BJ (cell line): ENCODE measurements at regions not wholly inside any gene's neighbourhood (a gene's known extent, or its start where the extent isn't known, plus 50 kb on each side); places are given as distances from the start of the nearest gene placed in this dataset.

Source experiments
- CTCF ChIA-PET: fragments of 350-600 bp; formaldehyde crosslinking; extraction: SDS; loops from one replicate; lab custom pipeline; 2021; ENCODE audit warnings: antibody characterized with exemption, inconsistent platforms; lab: Yijun Ruan, JAX
- POLR2A ChIA-PET: fragments of 300-600 bp; sonication (Branson Sonifier 250); formaldehyde crosslinking; extraction: SDS; loops from one replicate; lab custom pipeline; 2021; ENCODE audit warnings: antibody characterized with exemption; lab: Charles Lee
- DNase-seq: peaks from one replicate; pipeline ENCODE4 v3.0.0-alpha.2; 2011; ENCODE audit warnings: low read depth
- H3K27me3 ChIP-seq: 2 replicates; pipeline ENCODE4 v1.6.0; 2011; ENCODE audit warnings: low read length; ENCODE audit not compliant: control insufficient read depth, insufficient read depth
- H3K36me3 ChIP-seq: 2 replicates; pipeline ENCODE4 v1.5.1; 2011; ENCODE audit warnings: low read length; ENCODE audit not compliant: control insufficient read depth, insufficient read depth
- H3K4me3 ChIP-seq: 2 replicates; pipeline ENCODE4 v1.5.1; 2011; ENCODE audit warnings: low read depth, mild to moderate bottlenecking, control low read depth, low read length
- TF ChIP-seq, protein P1 (sequence below): IDR thresholded peaks from 2 replicates; pipeline ENCODE4 v1.5.1; 2011; ENCODE audit warnings: low read depth, mild to moderate bottlenecking, control low read depth, inconsistent platforms, low read length, moderate library complexity; ENCODE audit not compliant: insufficient read depth

DNA sequence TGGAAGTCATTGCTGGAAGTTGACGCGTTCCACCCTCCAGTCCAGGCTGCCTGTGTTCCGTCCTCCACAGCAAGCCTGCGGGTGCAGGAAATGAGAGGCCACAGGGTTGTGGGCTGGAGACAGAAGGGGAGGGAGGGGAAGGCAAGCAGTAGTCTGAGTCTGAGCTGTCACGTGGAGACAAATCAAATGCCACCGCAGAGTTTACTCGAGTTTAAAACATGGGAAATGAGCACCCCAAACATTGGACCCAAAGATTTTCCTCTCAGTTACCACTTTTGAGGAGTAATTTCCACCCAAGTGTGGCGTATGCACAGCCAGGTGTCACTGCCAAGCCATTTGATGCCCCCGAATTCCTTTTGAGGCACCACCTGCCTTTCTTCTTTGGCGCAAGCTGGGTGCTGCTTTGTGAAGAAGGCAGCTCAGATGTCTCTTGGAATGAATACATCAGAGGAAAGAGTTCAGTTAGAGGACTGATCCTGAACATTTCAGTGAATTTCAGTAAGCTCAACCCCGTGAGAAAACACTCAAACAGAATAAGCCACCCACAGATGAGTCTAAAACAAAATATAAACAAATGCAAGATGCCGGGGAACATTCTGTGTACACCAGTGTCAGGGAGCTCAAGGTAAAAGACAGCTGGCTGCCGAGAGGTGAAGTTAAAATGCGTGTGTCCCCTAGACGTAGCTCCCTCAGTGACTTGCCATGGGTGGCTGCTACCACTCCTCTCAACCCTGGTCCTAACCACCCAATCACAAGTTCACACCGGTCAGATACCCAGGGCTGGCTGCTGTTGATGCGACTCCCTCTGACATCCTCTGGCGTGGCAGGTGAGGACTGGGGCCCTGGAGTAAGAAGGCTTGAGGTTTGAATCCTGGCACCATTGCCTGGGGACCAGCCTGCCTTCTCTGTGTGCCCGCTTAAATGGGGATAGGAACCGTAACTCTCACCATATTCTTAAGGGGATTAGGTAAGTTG is 203.8 kb downstream of the UACA start:
- Histone ChIP-seq H3K27me3 (peaks cover 27% of the 10 kb centered on the region), H3K36me3 (no peaks in the 10 kb centered on the region), H3K4me3 (no peak overlapping the region)
- POLR2A ChIA-PET = no interaction called here
- DNase-seq = no peak
- CTCF ChIA-PET = interaction anchor here (0.6 to 1.1 kb wide), 2 partner anchors 9 to 184 kb away, joined by 3 to 6 read pairs; no protein-coding TSS in a partner anchor
- TF ChIP-seq, protein P1, sequence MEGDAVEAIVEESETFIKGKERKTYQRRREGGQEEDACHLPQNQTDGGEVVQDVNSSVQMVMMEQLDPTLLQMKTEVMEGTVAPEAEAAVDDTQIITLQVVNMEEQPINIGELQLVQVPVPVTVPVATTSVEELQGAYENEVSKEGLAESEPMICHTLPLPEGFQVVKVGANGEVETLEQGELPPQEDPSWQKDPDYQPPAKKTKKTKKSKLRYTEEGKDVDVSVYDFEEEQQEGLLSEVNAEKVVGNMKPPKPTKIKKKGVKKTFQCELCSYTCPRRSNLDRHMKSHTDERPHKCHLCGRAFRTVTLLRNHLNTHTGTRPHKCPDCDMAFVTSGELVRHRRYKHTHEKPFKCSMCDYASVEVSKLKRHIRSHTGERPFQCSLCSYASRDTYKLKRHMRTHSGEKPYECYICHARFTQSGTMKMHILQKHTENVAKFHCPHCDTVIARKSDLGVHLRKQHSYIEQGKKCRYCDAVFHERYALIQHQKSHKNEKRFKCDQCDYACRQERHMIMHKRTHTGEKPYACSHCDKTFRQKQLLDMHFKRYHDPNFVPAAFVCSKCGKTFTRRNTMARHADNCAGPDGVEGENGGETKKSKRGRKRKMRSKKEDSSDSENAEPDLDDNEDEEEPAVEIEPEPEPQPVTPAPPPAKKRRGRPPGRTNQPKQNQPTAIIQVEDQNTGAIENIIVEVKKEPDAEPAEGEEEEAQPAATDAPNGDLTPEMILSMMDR = no peak

- ChIA-PET POLR2A (no interaction called here), CTCF (interaction anchor here (0.6 to 1.1 kb wide), 2 partner anchors 10 to 183 kb away, joined by 3 to 6 read pairs; no protein-coding TSS in a partner anchor)
- no peaks in the 10 kb centered on the region for H3K36me3 ChIP-seq
- no peak for DNase-seq
- no peak overlapping the region for H3K4me3 ChIP-seq
- TF ChIP-seq, protein P1 = no peak
- peaks cover 34% of the 10 kb centered on the region for H3K27me3 ChIP-seq
Observed at GRCh38 chr15:70558406-70559264, 204.7 kb downstream of the UACA start.

DNA sequence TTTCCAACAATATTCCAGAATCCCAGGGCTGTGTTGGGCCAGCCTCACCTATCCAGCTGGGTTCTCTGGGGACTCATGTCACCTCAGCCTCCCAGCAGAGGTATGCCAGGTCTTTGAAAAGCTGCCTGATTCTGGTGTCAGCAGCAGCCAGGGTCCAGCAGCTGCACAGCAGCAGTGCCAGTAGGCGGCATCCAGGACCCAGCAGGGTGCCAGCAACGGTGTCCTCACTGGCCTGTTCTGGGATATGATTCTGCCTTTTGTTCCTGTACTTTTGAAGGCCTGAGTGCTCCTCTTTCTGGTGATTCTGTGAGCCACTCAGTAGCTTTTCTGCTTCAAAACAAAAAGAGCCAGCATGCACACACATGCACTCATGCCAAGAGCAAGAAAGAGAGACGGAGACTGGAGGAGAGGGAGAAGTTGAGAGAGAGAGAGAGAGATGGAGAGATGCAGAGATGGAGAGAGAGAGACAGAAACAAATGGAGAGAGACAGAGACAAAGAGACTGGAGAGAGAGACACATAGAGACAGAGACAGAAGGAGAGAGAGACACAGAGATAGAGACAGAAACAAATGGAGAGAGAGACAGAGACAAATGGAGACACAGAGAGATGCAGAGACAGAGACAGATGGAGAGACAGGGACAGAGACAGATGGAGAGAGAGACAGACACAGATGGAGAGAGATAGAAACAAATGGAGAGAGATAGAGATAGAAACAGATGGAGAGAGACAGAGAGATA is 205.7 kb downstream of the UACA start:
- no peak for DNase-seq
- Histone ChIP-seq H3K4me3 (no peak overlapping the region), H3K27me3 (peaks cover 34% of the 10 kb centered on the region), H3K36me3 (no peaks in the 10 kb centered on the region)
- TF ChIP-seq, protein P1 = no peak
- POLR2A ChIA-PET = no interaction called here
- CTCF ChIA-PET = interaction anchor here (0.5 kb wide), 1 partner anchor 405 kb away, joined by 3 read pairs; no protein-coding TSS in a partner anchor

GRCh38 chr15:70556779-70557178 is 206.6 kb downstream of the UACA start:
- ChIA-PET POLR2A (no interaction called here), CTCF (no interaction called here)
- peaks cover 32% of the 10 kb centered on the region for H3K27me3 ChIP-seq

More at GRCh38 chr15:70556779-70557178, 206.6 kb downstream of the UACA start:
- Histone ChIP-seq H3K4me3 (no peak overlapping the region), H3K36me3 (no peaks in the 10 kb centered on the region)
- TF ChIP-seq, protein P1 = no peak
- DNase-seq = no peak
